Neural progenitor cell (in vitro differentiated cells): ENCODE measurements at regions not wholly inside any gene's neighbourhood (a gene's known extent, or its start where the extent isn't known, plus 50 kb on each side); places are given as distances from the start of the nearest gene placed in this dataset.

Experiments
- EZH2 ChIP-seq: fragments of 200-600 bp; sonication (generic); IDR thresholded peaks from 2 replicates; pipeline ENCODE4 v1.6.1; 2017; ENCODE audit warnings: antibody characterized with exemption, mild to moderate bottlenecking, moderate library complexity
- EZH2phosphoT487 ChIP-seq: fragments of 200-600 bp; sonication (generic); IDR thresholded peaks from 2 replicates; pipeline ENCODE4 v1.6.1; 2017; ENCODE audit warnings: antibody characterized with exemption
- TF ChIP-seq, protein P1 (sequence below): fragments of 200-600 bp; sonication (generic); IDR thresholded peaks from 2 replicates; pipeline ENCODE4 v1.5.1; 2017; ENCODE audit warnings: antibody characterized with exemption, mild to moderate bottlenecking

- TF ChIP-seq EZH2 (no peak), EZH2phosphoT487 (no peak)
- TF ChIP-seq, protein P1, sequence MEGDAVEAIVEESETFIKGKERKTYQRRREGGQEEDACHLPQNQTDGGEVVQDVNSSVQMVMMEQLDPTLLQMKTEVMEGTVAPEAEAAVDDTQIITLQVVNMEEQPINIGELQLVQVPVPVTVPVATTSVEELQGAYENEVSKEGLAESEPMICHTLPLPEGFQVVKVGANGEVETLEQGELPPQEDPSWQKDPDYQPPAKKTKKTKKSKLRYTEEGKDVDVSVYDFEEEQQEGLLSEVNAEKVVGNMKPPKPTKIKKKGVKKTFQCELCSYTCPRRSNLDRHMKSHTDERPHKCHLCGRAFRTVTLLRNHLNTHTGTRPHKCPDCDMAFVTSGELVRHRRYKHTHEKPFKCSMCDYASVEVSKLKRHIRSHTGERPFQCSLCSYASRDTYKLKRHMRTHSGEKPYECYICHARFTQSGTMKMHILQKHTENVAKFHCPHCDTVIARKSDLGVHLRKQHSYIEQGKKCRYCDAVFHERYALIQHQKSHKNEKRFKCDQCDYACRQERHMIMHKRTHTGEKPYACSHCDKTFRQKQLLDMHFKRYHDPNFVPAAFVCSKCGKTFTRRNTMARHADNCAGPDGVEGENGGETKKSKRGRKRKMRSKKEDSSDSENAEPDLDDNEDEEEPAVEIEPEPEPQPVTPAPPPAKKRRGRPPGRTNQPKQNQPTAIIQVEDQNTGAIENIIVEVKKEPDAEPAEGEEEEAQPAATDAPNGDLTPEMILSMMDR, result no peak
These were observed 1331.2 kb upstream of the GBE1 start for GRCh38 chr3:83092521-83093221.
